Stomach (tissue), 4 donors: ENCODE measurements at regions not wholly inside any gene's neighbourhood (a gene's known extent, or its start where the extent isn't known, plus 50 kb on each side); places are given as distances from the start of the nearest gene placed in this dataset.

Experiments
- CTCF ChIP-seq, 7 experiments: fragments of 450-650 bp in 4 of 7; fragments of 200-600 bp in 3 of 7; sonication (generic) in 3 of 7; IDR thresholded peaks; one replicate each; pipeline ENCODE4 v1.5.1; 2016 to 2019; ENCODE audit warnings: antibody characterized with exemption in 7 of 7, control low read depth in 2 of 7, mild to moderate bottlenecking in 1 of 7
- POLR2A ChIP-seq, 4 donors: fragments of 450-650 bp; IDR thresholded peaks; one replicate each; pipeline ENCODE4 v1.6.1; 2016; ENCODE audit warnings: antibody characterized with exemption in 4 of 4, control low read depth in 2 of 4, mild to moderate bottlenecking in 1 of 4, moderate library complexity in 1 of 4

GRCh38 chr5:8949908-8950307, 596.0 kb downstream of the SEMA5A start:
- TF ChIP-seq CTCF (IDR thresholded peaks at IDR 0.05) (no peak), POLR2A (IDR thresholded peaks at IDR 0.05) (no peak)
